Ovary (tissue), 3 donors: ENCODE measurements at regions not wholly inside any gene's neighbourhood (a gene's known extent, or its start where the extent isn't known, plus 50 kb on each side); places are given as distances from the start of the nearest gene placed in this dataset.

ENCODE experiments used
- CTCF ChIP-seq, 3 donors: fragments of 450-650 bp in 2 of 3; fragments of 200-600 bp in 1 of 3; IDR thresholded peaks; one replicate each; pipeline versions ENCODE4 v1.5.1 to v1.8.0; 2016 to 2022; ENCODE audit warnings: antibody characterized with exemption in 3 of 3, mild to moderate bottlenecking in 1 of 3
- EP300 ChIP-seq: sonication (generic); formaldehyde crosslinking; IDR thresholded peaks from one replicate; pipeline ENCODE4 v1.6.1; 2017; ENCODE audit warnings: antibody characterized with exemption
- POLR2A ChIP-seq: fragments of 450-650 bp; IDR thresholded peaks from one replicate; pipeline ENCODE4 v1.6.1; 2017; ENCODE audit warnings: antibody characterized with exemption, mild to moderate bottlenecking, moderate library complexity
- donor health status: DM: no; HTN: no; CAD: no.

GRCh38 chr10:52499281-52499680 lies 185.2 kb downstream of the DKK1 start:
- no peak for TF ChIP-seq EP300
- TF ChIP-seq CTCF (IDR thresholded peaks at IDR 0.05) = no peak
- TF ChIP-seq POLR2A = no peak
